ENCODE measurements at regions not wholly inside any gene's neighbourhood (a gene's known extent, or its start where the extent isn't known, plus 50 kb on each side); places are given as distances from the start of the nearest gene placed in this dataset.

GRCh38 chr6:17047889-17048288 is 54.0 kb upstream of the STMND1 start:
- TF ChIP-seq CTCF (IDR thresholded peaks at IDR 0.05; ENCODE audit: unreplicated experiment): no peak
- H3K4me3 Mint-ChIP-seq (ENCODE audit: low read depth, unreplicated experiment): no peak overlapping the region
- DNase-seq: no peak
- H3K9me3 Mint-ChIP-seq (ENCODE audit: low read depth, unreplicated experiment): peaks cover 2% of the 10 kb centered on the region
- H3K27me3 Mint-ChIP-seq (ENCODE audit: unreplicated experiment): no peaks in the 10 kb centered on the region
- H3K36me3 Mint-ChIP-seq (ENCODE audit: insufficient read depth, unreplicated experiment): no peaks in the 10 kb centered on the region
- H3K27ac Mint-ChIP-seq (ENCODE audit: unreplicated experiment): no peak overlapping the region
- BruUV-seq (replicated peaks): no TSS peak
- peaks cover 6% of the 10 kb centered on the region for H3K4me1 Mint-ChIP-seq (ENCODE audit: low read depth, unreplicated experiment)
- CTCF ChIA-PET: no interaction called here
- intact Hi-C loops (cut with micrococcal nuclease; ENCODE audit: unreplicated experiment): no loop called here

- no TSS peak for BruUV-seq (replicated peaks)
- TF ChIP-seq CTCF (IDR thresholded peaks at IDR 0.05; ENCODE audit: unreplicated experiment): no peak
- peaks cover 2% of the 10 kb centered on the region for H3K9me3 Mint-ChIP-seq (ENCODE audit: low read depth, unreplicated experiment)
- no peak overlapping the region for H3K4me3 Mint-ChIP-seq (ENCODE audit: low read depth, unreplicated experiment)
- no peaks in the 10 kb centered on the region for H3K36me3 Mint-ChIP-seq (ENCODE audit: insufficient read depth, unreplicated experiment)
- H3K27ac Mint-ChIP-seq (ENCODE audit: unreplicated experiment): no peak overlapping the region
- no peak for DNase-seq
- CTCF ChIA-PET: no interaction called here
- peaks cover 14% of the 10 kb centered on the region for H3K4me1 Mint-ChIP-seq (ENCODE audit: low read depth, unreplicated experiment)
- H3K27me3 Mint-ChIP-seq (ENCODE audit: unreplicated experiment): no peaks in the 10 kb centered on the region
- intact Hi-C loops (cut with micrococcal nuclease; ENCODE audit: unreplicated experiment): no loop called here
These were observed 56.1 kb upstream of the STMND1 start for GRCh38 chr6:17045581-17046322.

GRCh38 chr6:17043148-17043522 is 58.7 kb upstream of the STMND1 start:
- Mint-ChIP-seq H3K4me1 (ENCODE audit: low read depth, unreplicated experiment) (peaks cover 14% of the 10 kb centered on the region), H3K27ac (ENCODE audit: unreplicated experiment) (no peak overlapping the region), H3K4me3 (ENCODE audit: low read depth, unreplicated experiment) (no peak overlapping the region), H3K27me3 (ENCODE audit: unreplicated experiment) (no peaks in the 10 kb centered on the region), H3K36me3 (ENCODE audit: insufficient read depth, unreplicated experiment) (no peaks in the 10 kb centered on the region), H3K9me3 (ENCODE audit: low read depth, unreplicated experiment) (peaks cover 2% of the 10 kb centered on the region)
- BruUV-seq (replicated peaks): no TSS peak
- CTCF ChIA-PET: no interaction called here
- intact Hi-C loops (cut with micrococcal nuclease; ENCODE audit: unreplicated experiment): no loop called here
- DNase-seq: no peak
- no peak for TF ChIP-seq CTCF (IDR thresholded peaks at IDR 0.05; ENCODE audit: unreplicated experiment)

- H3K4me1 Mint-ChIP-seq (ENCODE audit: low read depth, unreplicated experiment): peaks cover 14% of the 10 kb centered on the region
- no peaks in the 10 kb centered on the region for H3K36me3 Mint-ChIP-seq (ENCODE audit: insufficient read depth, unreplicated experiment)
- no peak for TF ChIP-seq CTCF (IDR thresholded peaks at IDR 0.05; ENCODE audit: unreplicated experiment)
- BruUV-seq (replicated peaks): no TSS peak
- H3K9me3 Mint-ChIP-seq (ENCODE audit: low read depth, unreplicated experiment): peaks cover 2% of the 10 kb centered on the region
- peak overlapping the region; percentile 56 for H3K27ac Mint-ChIP-seq (ENCODE audit: unreplicated experiment)
- CTCF ChIA-PET: no interaction called here
- no peaks in the 10 kb centered on the region for H3K27me3 Mint-ChIP-seq (ENCODE audit: unreplicated experiment)
- intact Hi-C loops (cut with micrococcal nuclease; ENCODE audit: unreplicated experiment): no loop called here
- peak; percentile 65 for DNase-seq
- H3K4me3 Mint-ChIP-seq (ENCODE audit: low read depth, unreplicated experiment): peak overlapping the region; percentile 39
These were observed 59.3 kb upstream of the STMND1 start for GRCh38 chr6:17042422-17043147.

Measured in Calu3 (cell line).